SK-N-SH treated with all-trans-retinoic acid at 6 μM for 48 hours (cell line): ENCODE measurements at regions not wholly inside any gene's neighbourhood (a gene's known extent, or its start where the extent isn't known, plus 50 kb on each side); places are given as distances from the start of the nearest gene placed in this dataset.

ENCODE experiments used
- ARNTL ChIP-seq: fragments of 450-650 bp; formaldehyde crosslinking; IDR thresholded peaks from 2 replicates; pipeline ENCODE4 v1.5.0; 2020; ENCODE audit warnings: low read depth, mild to moderate bottlenecking, moderate library complexity, borderline replicate concordance
- CSRNP3 ChIP-seq: fragments of 250-450 bp; sonication (Bioruptor Pico); IDR thresholded peaks from 2 replicates; pipeline ENCODE4 v1.5.1; 2021; ENCODE audit warnings: mild to moderate bottlenecking, moderate library complexity
- ESRRG ChIP-seq: fragments of 250-450 bp; sonication (Bioruptor Pico); IDR thresholded peaks from 2 replicates; pipeline ENCODE4 v1.6.1; 2021; ENCODE audit warnings: mild to moderate bottlenecking
- GLIS3 ChIP-seq: fragments of 250-450 bp; sonication (Bioruptor Pico); IDR thresholded peaks from 2 replicates; pipeline ENCODE4 v1.5.0; 2020; ENCODE audit warnings: mild to moderate bottlenecking, moderate library complexity
- ISL1 ChIP-seq: fragments of 250-450 bp; sonication (Bioruptor Pico); IDR thresholded peaks from 2 replicates; pipeline ENCODE4 v2.1.2; 2022; ENCODE audit warnings: mild to moderate bottlenecking, moderate library complexity
- PATZ1 ChIP-seq: fragments of 250-450 bp; sonication (Bioruptor Pico); IDR thresholded peaks from 2 replicates; pipeline ENCODE4 v1.8.0; 2020; ENCODE audit warnings: mild to moderate bottlenecking, moderate library complexity, borderline replicate concordance
- RARB ChIP-seq: fragments of 250-450 bp; sonication (Bioruptor Pico); IDR thresholded peaks from 2 replicates; pipeline ENCODE4 v1.8.0; 2021; ENCODE audit warnings: mild to moderate bottlenecking, moderate library complexity
- SNAI2 ChIP-seq: fragments of 250-450 bp; sonication (Bioruptor Pico); IDR thresholded peaks from 2 replicates; pipeline ENCODE4 v1.5.0; 2020; ENCODE audit warnings: mild to moderate bottlenecking, moderate library complexity
- TCF4 ChIP-seq: fragments of 250-450 bp; sonication (Bioruptor Pico); IDR thresholded peaks from 2 replicates; pipeline ENCODE4 v1.8.0; 2021; ENCODE audit warnings: mild to moderate bottlenecking, moderate library complexity, borderline replicate concordance
- TOX ChIP-seq: fragments of 250-450 bp; sonication (Bioruptor Pico); IDR thresholded peaks from 2 replicates; pipeline ENCODE4 v1.8.0; 2021; ENCODE audit warnings: mild to moderate bottlenecking, moderate library complexity, borderline replicate concordance
- ZFP3 ChIP-seq: fragments of 250-450 bp; sonication (Bioruptor Pico); IDR thresholded peaks from 2 replicates; pipeline ENCODE4 v1.5.0; 2020; ENCODE audit warnings: mild to moderate bottlenecking, moderate library complexity
- ZNF565 ChIP-seq: fragments of 450-650 bp; formaldehyde crosslinking; conservative IDR thresholded peaks from 2 replicates; pipeline ENCODE4 v1.5.0; 2020; ENCODE audit warnings: low read depth, mild to moderate bottlenecking, moderate library complexity

DNA sequence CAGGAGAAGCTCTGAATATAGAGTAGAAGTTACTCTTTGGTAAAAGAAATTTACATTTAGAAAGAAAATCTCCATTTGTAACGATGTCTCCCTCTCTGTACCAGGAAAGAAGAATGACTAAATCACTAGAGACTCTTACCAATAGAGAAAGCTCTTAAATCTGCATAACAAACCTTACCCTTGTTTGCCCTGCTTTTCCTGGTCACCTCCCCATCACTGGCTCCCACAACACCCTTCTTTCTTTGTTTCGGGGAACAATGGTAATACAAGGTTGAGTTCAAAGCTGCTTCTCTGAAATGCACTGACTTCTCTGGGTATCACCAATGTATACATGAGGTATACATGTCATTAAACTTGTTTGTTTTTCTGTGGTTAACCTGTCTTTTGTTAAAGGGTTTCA lies 351.1 kb upstream of the FLRT2 start:
- TF ChIP-seq CSRNP3 (no peak), ZFP3 (no peak), PATZ1 (CRISPR knock-in tag) (no peak), TOX (CRISPR knock-in tag) (no peak), RARB (no peak), TCF4 (no peak), GLIS3 (CRISPR knock-in tag) (no peak), ZNF565 (CRISPR knock-in tag) (no peak), ISL1 (CRISPR knock-in tag) (no peak), ARNTL (CRISPR knock-in tag) (no peak), SNAI2 (CRISPR knock-in tag) (no peak), ESRRG (no peak)
